ENCODE measurements at regions not wholly inside any gene's neighbourhood (a gene's known extent, or its start where the extent isn't known, plus 50 kb on each side); places are given as distances from the start of the nearest gene placed in this dataset.

- DNase-seq (ENCODE audit: low read depth), result no peak
- no peak for TF ChIP-seq CTCF (IDR thresholded peaks at IDR 0.05; ENCODE audit: insufficient read depth, low read depth, low read length, missing control alignments)
- H3K4me3 ChIP-seq (ENCODE audit: low read depth, low read length), result no peak overlapping the region
These were observed 124.5 kb upstream of the CCL2 start for GRCh38 chr17:34130544-34130943.

- DNase-seq (ENCODE audit: low read depth), result no peak
- no peak for TF ChIP-seq CTCF (IDR thresholded peaks at IDR 0.05; ENCODE audit: insufficient read depth, low read depth, low read length, missing control alignments)
- no peak overlapping the region for H3K4me3 ChIP-seq (ENCODE audit: low read depth, low read length)
These were observed 123.7 kb upstream of the CCL2 start for GRCh38 chr17:34131386-34131785.

- TF ChIP-seq CTCF (IDR thresholded peaks at IDR 0.05; ENCODE audit: insufficient read depth, low read depth, low read length, missing control alignments), result no peak
- H3K4me3 ChIP-seq (ENCODE audit: low read depth, low read length), result no peak overlapping the region
- no peak for DNase-seq (ENCODE audit: low read depth)
These were observed 121.7 kb upstream of the CCL2 start for GRCh38 chr17:34133350-34133749.

GRCh38 chr17:34135841-34136240, 119.2 kb upstream of the CCL2 start:
- H3K4me3 ChIP-seq (ENCODE audit: low read depth, low read length), result no peak overlapping the region
- no peak for TF ChIP-seq CTCF (IDR thresholded peaks at IDR 0.05; ENCODE audit: insufficient read depth, low read depth, low read length, missing control alignments)
- no peak for DNase-seq (ENCODE audit: low read depth)

- no peak for TF ChIP-seq CTCF (IDR thresholded peaks at IDR 0.05; ENCODE audit: insufficient read depth, low read depth, low read length, missing control alignments)
- no peak overlapping the region for H3K4me3 ChIP-seq (ENCODE audit: low read depth, low read length)
- DNase-seq (ENCODE audit: low read depth), result no peak
These were observed 115.1 kb upstream of the CCL2 start for GRCh38 chr17:34140006-34140405.

GRCh38 chr17:34141590-34141989, 113.5 kb upstream of the CCL2 start:
- no peak for DNase-seq (ENCODE audit: low read depth)
- no peak for TF ChIP-seq CTCF (IDR thresholded peaks at IDR 0.05; ENCODE audit: insufficient read depth, low read depth, low read length, missing control alignments)
- H3K4me3 ChIP-seq (ENCODE audit: low read depth, low read length), result no peak overlapping the region

GRCh38 chr17:34143430-34143829, 111.7 kb upstream of the CCL2 start:
- H3K4me3 ChIP-seq (ENCODE audit: low read depth, low read length), result no peak overlapping the region
- no peak for DNase-seq (ENCODE audit: low read depth)
- no peak for TF ChIP-seq CTCF (IDR thresholded peaks at IDR 0.05; ENCODE audit: insufficient read depth, low read depth, low read length, missing control alignments)

All from GM12865 (cell line).